GM12891 (cell line): ENCODE measurements at regions not wholly inside any gene's neighbourhood (a gene's known extent, or its start where the extent isn't known, plus 50 kb on each side); places are given as distances from the start of the nearest gene placed in this dataset.

ENCODE experiments used
- POLR2A ChIP-seq: IDR thresholded peaks from 2 replicates; pipeline ENCODE4 v1.6.1; 2011; ENCODE audit warnings: low read depth, low read length, control low read depth
- POLR2AphosphoS5 ChIP-seq: IDR thresholded peaks from 2 replicates; pipeline ENCODE4 v1.6.1; 2011; ENCODE audit warnings: low read depth, low read length, control low read depth
- POU2F2 ChIP-seq: IDR thresholded peaks from 2 replicates; pipeline ENCODE4 v1.6.1; 2011; ENCODE audit warnings: low read depth, mild to moderate bottlenecking, control low read depth, low read length, moderate library complexity
- SPI1 ChIP-seq: IDR thresholded peaks from 2 replicates; pipeline ENCODE4 v1.6.1; 2011; ENCODE audit warnings: low read depth, low read length, control low read depth
- TAF1 ChIP-seq: IDR thresholded peaks from 2 replicates; pipeline ENCODE4 v1.6.1; 2011; ENCODE audit warnings: low read depth, low read length, control low read depth

DNA sequence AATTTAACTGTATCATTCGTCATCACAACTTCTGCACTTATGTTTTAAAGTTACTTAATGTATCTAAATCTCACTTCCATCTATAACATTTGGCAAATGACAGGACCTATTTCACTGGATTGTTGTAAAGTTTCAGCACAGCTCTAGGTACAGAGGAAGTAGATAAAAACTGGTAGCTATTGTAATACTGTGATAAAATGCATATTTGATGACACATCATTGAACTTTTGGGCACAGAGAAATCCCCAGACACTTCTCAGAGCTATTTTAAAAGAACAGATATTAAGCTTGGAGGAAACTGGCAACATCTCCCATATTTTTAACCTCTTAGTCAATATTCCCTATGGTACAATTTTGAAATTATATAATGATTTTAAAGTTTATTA lies 138.7 kb downstream of the RFPL4B start:
- TF ChIP-seq POU2F2, result no peak
- no peak for TF ChIP-seq TAF1
- TF ChIP-seq POLR2AphosphoS5, result no peak
- no peak for TF ChIP-seq POLR2A
- TF ChIP-seq SPI1, result no peak
